ENCODE measurements at regions not wholly inside any gene's neighbourhood (a gene's known extent, or its start where the extent isn't known, plus 50 kb on each side); places are given as distances from the start of the nearest gene placed in this dataset.
A peak's percentile ranks its signal among the peaks of the same experiment; 100 is the strongest.

GRCh38 chr2:234841321-234842015 is 110.3 kb upstream of the SH3BP4 start:
- Histone ChIP-seq H3K27me3 (no peaks in the 10 kb centered on the region), H3K4me3 (no peak overlapping the region), H3K36me3 (no peaks in the 10 kb centered on the region), H3K27ac (no peak overlapping the region), H3K9me3 (no peaks in the 10 kb centered on the region), H3K4me1 (peaks cover 5 to 7% of the 10 kb centered on the region in 2 donors)
- in situ Hi-C loops (cut with MboI; ENCODE audit: low sequenced_read_pairs in 4 of 4) (no loop called here), intact Hi-C loops (cut with DNase I; ENCODE audit: low total_unique reads) (loop anchor here (5.0 kb wide), 1 partner anchor 1056 kb away; no protein-coding TSS in a partner anchor)
- ATAC-seq = no peak
- TF ChIP-seq CTCF (IDR thresholded peaks at IDR 0.05 in 4 of 5, conservative IDR thresholded peaks at IDR 0.05 in 1 of 5) (no peak), POLR2A (IDR thresholded peaks at IDR 0.05) (no peak)
- no peak for DNase-seq

- no peaks in the 10 kb centered on the region for H3K27me3 ChIP-seq
- no peaks in the 10 kb centered on the region for H3K9me3 ChIP-seq
- peaks cover 5 to 7% of the 10 kb centered on the region in 2 donors for H3K4me1 ChIP-seq
- ATAC-seq (peak; percentile 62 to 66), DNase-seq (no peak)
- no peaks in the 10 kb centered on the region for H3K36me3 ChIP-seq
- no peak for TF ChIP-seq CTCF (IDR thresholded peaks at IDR 0.05 in 4 of 5, conservative IDR thresholded peaks at IDR 0.05 in 1 of 5)
- TF ChIP-seq POLR2A (IDR thresholded peaks at IDR 0.05) = no peak
- intact Hi-C loops (cut with DNase I; ENCODE audit: low total_unique reads) = loop anchor here (5.0 kb wide), 1 partner anchor 1057 kb away; no protein-coding TSS in a partner anchor
- in situ Hi-C loops (cut with MboI; ENCODE audit: low sequenced_read_pairs in 4 of 4) = no loop called here
- H3K27ac ChIP-seq = no peak overlapping the region
- H3K4me3 ChIP-seq = no peak overlapping the region
These were observed 111.5 kb upstream of the SH3BP4 start for GRCh38 chr2:234840336-234840735.

GRCh38 chr2:234839285-234839684 is 112.5 kb upstream of the SH3BP4 start:
- in situ Hi-C loops (cut with MboI; ENCODE audit: low sequenced_read_pairs in 4 of 4) = no loop called here
- Histone ChIP-seq H3K27ac (no peak overlapping the region), H3K4me3 (no peak overlapping the region), H3K36me3 (no peaks in the 10 kb centered on the region), H3K27me3 (no peaks in the 10 kb centered on the region), H3K4me1 (peaks cover 5 to 7% of the 10 kb centered on the region in 2 donors), H3K9me3 (no peaks in the 10 kb centered on the region)
- intact Hi-C loops (cut with DNase I; ENCODE audit: low total_unique reads) = no loop called here
- TF ChIP-seq POLR2A (IDR thresholded peaks at IDR 0.05) (no peak), CTCF (IDR thresholded peaks at IDR 0.05 in 4 of 5, conservative IDR thresholded peaks at IDR 0.05 in 1 of 5) (no peak)
- DNase-seq (no peak), ATAC-seq (peak in 1 of 2 donors; percentile 39)

GRCh38 chr2:234836271-234836670 is 115.5 kb upstream of the SH3BP4 start:
- intact Hi-C loops (cut with DNase I; ENCODE audit: low total_unique reads) = no loop called here
- TF ChIP-seq CTCF (IDR thresholded peaks at IDR 0.05 in 4 of 5, conservative IDR thresholded peaks at IDR 0.05 in 1 of 5) (no peak), POLR2A (IDR thresholded peaks at IDR 0.05) (no peak)

More at GRCh38 chr2:234836271-234836670, 115.5 kb upstream of the SH3BP4 start:
- ATAC-seq = no peak
- Histone ChIP-seq H3K9me3 (no peaks in the 10 kb centered on the region), H3K27me3 (no peaks in the 10 kb centered on the region), H3K4me1 (peaks cover 2 to 4% of the 10 kb centered on the region in 2 donors), H3K36me3 (no peaks in the 10 kb centered on the region), H3K27ac (no peak overlapping the region), H3K4me3 (no peak overlapping the region)
- DNase-seq = no peak
- in situ Hi-C loops (cut with MboI; ENCODE audit: low sequenced_read_pairs in 4 of 4) = no loop called here
